ENCODE measurements at regions not wholly inside any gene's neighbourhood (a gene's known extent, or its start where the extent isn't known, plus 50 kb on each side); places are given as distances from the start of the nearest gene placed in this dataset.

GRCh38 chr18:1892191-1892590 is 679.1 kb downstream of the METTL4 start:
- no peak for DNase-seq (ENCODE audit: low read depth)
- no peak overlapping the region for H3K4me3 ChIP-seq (ENCODE audit: low read length)
- TF ChIP-seq CTCF (conservative IDR thresholded peaks at IDR 0.05; ENCODE audit: low read depth, low read length), result no peak

GRCh38 chr18:1895456-1896185 is 675.7 kb downstream of the METTL4 start:
- no peak overlapping the region for H3K4me3 ChIP-seq (ENCODE audit: low read length)

DNA sequence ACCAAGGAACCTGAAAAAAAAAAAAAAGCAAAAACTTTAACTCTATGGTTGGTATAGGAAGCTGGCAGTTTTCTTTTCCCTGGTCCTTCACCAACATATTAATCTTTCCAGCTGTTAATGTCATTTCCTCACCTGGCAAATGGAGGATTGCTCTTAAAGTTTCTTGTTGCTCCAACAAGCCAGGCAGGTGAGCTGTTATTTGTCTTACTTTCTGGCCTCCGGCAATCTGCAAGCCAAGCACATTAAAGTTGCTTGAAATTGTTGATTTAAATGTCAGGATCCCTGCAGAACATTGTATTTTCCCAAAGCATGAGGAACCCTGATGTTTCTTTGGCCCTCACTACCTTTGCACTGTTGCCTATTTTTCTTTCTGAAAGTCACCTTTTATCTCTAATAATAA is 664.9 kb downstream of the METTL4 start:
- no peak for DNase-seq (ENCODE audit: low read depth)
- TF ChIP-seq CTCF (conservative IDR thresholded peaks at IDR 0.05; ENCODE audit: low read depth, low read length), result no peak
- no peak overlapping the region for H3K4me3 ChIP-seq (ENCODE audit: low read length)

More at GRCh38 chr18:1895456-1896185, 675.7 kb downstream of the METTL4 start:
- no peak for TF ChIP-seq CTCF (conservative IDR thresholded peaks at IDR 0.05; ENCODE audit: low read depth, low read length)
- no peak for DNase-seq (ENCODE audit: low read depth)

DNA sequence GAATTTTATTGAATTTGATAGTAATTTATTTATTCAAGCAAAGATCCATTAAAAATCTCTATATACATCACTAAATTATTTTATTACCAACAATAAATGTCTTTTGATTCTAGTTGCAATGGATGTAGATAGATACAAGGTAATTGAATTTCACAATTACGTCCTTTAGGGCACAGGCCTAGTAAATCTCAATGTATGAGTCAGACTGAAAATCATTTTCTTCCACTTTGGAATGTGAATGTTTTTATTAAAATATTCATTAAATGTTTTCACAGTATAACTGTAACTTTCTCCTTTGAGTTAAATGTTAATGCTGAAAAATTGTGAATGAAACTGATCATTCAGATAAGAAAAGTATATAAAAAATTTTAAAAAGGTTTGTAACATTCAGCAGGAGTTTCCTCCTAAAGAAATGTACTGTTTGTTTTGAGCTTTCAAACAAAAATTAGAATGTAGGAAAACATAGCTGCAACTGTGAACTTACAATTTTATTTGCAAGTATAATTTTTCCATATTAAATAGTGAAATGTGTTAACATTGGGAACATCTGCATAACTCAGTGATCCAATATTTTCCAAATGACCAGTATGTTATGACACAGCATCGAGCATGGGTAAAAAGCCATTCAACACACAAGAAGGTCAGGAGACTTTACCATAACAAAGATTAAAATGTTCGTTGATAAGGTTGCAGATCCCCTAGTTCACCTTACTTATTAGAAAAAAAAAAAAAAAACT is 663.7 kb downstream of the METTL4 start:
- TF ChIP-seq CTCF (conservative IDR thresholded peaks at IDR 0.05; ENCODE audit: low read depth, low read length), result no peak
- no peak for DNase-seq (ENCODE audit: low read depth)
- H3K4me3 ChIP-seq (ENCODE audit: low read length), result no peak overlapping the region

DNA sequence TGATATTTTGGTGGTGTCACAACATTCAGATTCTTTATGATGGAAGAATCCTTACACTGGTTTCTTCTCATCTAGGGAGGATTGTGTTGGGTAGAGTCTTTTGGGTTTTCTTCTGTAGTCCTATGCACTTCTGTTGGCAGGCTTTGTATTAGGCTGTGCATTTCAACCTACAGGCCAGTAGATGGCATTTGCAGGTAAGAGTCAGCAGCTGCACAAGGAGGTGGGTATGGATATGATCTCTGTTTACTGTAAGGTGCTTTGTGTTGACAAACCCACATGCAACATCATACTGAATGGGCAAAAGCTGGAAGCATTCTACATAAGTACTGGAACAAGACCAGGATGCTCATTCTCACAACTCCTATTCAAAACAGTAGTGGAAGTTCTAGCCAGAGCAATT is 656.8 kb downstream of the METTL4 start:
- no peak overlapping the region for H3K4me3 ChIP-seq (ENCODE audit: low read length)
- peak; percentile 49 for TF ChIP-seq CTCF (conservative IDR thresholded peaks at IDR 0.05; ENCODE audit: low read depth, low read length)
- no peak for DNase-seq (ENCODE audit: low read depth)

DNA sequence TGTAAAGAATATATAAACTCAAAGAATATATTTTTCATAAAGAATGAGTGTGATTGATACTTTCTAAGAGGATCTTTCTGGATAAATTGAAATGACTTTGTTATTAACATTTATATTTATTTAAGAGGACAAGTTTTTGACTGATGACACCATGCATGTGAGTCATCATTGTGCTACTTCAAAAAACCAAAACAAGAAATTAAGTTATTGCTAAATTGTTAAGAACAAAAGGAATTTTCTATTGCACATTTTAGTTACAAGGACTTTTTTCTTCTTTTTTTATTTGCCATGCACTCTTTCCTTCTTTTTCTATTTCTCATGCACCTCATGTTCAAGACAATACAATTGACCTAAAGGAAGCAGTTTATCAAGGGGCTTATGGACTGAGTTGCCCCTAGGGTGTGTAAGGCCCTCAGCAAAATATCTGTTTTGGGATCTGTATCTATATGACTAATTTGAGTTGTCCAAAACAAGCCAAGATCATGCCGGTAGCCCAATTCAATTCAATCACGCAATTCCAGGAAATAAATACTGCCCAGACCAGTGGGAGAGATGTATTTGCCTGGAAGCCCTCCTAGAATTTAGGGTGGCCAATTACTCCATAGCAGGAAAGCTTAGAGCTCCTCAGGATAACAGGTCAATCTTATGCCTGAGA is 654.3 kb downstream of the METTL4 start:
- DNase-seq (ENCODE audit: low read depth), result no peak
- TF ChIP-seq CTCF (conservative IDR thresholded peaks at IDR 0.05; ENCODE audit: low read depth, low read length), result no peak
- H3K4me3 ChIP-seq (ENCODE audit: low read length), result no peak overlapping the region

Measured in retinal pigment epithelial cell (primary cell).